GM19328 (cell line): ENCODE measurements at regions not wholly inside any gene's neighbourhood (a gene's known extent, or its start where the extent isn't known, plus 50 kb on each side); places are given as distances from the start of the nearest gene placed in this dataset.
"Not testable (repeated sequence)": the region's sequence is repeated elsewhere in the genome, so short reads cannot be mapped to it uniquely, and the experiment has no call there.

ENCODE experiments used
- ATAC-seq: cut with Tn5 transposase; IDR thresholded peaks from one replicate; pipeline ENCODE4 v1.9.1; 2021; ENCODE audit warnings: mild to moderate bottlenecking, moderate library complexity; ENCODE audit not compliant: unreplicated experiment

DNA sequence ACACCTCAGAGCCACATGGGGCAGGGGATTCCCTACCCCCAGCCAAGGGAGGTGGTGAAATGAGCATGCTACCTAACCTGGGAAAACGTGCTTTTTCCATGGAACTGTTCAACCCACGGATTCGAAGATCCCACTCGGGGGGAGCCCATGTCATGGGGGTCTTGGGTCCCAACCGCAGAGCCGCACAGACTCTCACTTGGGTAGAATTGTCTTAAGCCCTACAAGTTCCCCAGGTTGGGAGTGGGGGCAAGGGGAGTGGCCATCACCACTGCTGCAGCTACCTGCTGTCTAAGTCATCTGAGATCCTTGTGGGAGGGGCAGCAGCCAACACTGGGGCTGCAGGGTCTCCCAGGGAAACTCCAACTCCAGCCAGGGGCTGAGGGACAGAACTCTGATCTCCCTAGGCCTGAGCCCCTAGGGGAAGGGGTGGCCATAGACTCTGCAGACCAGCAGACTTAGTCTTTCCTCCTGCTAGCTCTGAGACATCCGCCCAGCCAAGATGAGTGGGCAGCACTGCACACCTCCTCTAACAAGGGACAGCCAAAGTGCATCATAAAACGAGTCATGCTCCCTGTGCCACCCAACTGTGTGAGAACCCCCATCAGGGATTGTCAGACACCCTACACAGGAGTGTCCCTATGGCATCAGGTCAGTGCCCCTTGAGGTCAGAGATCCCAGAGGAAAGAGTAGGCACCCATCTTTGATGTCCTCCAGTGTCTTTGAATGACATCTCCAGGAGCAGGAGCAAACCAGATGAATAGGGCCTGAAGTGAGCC is 610.4 kb upstream of the SLITRK6 start:
- no peak for ATAC-seq

DNA sequence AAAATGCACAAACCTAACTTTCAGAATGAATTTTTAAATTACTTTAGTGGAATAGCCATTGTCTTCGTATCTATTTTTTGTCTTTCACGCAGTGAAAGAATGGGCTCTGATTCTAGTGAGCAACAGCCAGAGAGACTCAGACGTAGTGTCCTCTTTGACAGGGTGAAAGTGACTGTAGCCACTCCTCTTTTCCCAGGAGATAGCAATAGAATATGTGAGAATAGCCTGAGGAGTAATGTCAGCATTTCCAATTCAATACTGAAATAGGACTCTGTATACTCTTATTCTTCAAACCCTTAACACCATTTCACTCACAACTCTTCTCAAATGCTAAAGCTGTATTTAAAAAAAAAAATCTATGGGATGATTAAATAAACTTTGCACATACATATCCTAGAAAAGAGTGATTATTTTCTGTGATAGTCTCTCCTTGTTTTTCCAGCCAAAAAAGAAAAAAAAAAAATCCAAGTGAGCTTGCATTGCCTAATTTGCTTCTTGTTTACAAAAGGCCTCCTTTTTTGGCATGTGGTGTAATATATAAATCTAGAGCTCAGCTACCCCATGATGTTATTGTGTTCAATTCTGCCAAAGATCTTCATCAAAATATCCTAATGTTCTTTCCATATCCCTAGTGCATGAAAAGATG is 626.1 kb upstream of the SLITRK6 start:
- no peak for ATAC-seq

DNA sequence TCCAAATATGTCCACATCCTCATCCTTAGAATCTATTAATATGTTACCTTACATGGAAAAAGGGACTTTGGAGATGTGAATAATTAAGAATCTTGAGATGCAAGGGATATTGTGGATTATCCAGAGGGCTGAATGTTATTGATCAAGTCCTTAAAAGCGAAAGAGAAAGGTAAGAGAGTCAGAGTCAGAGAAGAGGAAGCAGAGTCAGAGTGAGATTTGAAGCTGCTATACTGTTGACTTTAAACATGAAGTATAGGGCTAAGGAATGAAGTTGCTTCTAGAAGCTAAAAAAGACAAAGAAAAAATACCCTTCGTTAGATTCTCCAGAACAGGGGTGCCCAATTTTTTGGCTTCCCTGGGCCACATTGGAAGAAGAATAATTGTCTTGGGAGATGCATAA is 627.2 kb upstream of the SLITRK6 start:
- ATAC-seq: no peak

DNA sequence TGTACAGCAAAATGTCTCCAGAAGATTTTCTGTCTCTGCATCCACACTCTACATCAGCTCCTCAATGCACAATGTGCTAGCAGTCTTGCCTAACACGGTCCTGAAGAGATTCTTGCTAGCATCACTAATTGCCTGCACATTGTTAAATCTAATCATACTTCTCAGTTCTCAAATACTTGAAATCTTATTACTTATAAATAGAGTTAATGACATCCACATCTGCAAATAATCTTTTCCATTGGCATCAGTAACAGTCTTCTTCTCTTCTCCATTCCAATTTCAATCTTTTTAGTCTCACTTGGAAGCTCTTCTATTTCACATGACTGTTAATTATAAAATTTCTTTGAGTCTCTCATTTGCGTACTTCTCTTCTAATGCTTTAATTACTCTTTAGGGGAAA is 630.5 kb upstream of the SLITRK6 start:
- ATAC-seq: no peak

DNA sequence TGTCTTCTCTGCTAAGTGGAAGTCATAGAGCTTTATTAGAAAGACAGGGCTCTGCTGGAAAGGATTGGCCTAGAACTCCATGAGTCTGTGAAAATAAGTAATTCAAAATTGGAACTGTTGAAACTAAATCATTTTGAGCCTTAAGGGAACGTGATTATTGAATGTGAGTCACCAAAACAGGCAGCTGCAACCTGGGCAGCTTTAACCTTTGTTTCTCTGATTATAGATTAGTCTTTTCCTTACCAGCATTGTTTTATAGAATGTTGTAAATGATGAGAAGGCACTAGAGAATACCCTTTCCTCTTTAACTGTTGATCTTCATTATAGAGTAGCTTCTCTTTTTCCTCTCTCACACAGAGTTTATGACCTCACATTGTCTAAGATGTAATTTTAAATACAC is 638.8 kb upstream of the SLITRK6 start:
- ATAC-seq: no peak

DNA sequence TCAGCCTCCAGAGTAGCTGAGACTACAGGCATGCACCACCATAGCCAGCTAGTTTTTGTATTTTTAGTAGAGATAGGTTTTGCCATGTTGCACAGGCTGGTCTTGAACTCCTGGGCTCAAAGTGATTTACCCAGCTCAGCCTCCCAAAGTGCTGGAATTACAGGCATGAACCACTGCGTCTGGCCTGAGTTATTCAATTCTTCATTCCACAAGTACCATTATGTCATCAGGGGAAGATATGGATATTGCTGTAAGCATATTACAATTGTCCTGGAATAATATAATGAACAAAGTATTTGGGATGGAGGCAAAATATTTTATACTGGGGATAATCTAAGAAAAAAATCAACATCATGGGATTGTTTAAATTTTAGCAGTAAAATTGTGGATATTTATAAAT is 646.0 kb upstream of the SLITRK6 start:
- ATAC-seq: no peak

DNA sequence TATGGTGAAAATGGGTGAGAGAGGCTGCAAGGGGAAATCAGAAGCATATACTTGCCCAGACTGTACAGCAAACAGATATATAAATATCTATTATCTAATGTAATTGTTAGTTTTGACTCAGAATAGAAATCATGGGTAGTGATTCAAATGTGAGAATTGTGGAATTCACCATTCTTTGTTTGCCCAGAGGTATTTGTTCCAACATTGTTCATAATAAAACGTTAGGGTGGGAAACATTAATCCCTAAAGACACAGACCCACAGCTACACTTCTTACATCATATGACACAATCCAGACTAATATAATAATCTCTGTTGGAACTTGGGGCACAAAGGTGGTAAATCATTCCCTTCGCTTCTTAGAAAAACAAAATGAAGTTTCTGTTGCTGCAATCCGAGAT is 646.5 kb upstream of the SLITRK6 start:
- no peak for ATAC-seq

DNA sequence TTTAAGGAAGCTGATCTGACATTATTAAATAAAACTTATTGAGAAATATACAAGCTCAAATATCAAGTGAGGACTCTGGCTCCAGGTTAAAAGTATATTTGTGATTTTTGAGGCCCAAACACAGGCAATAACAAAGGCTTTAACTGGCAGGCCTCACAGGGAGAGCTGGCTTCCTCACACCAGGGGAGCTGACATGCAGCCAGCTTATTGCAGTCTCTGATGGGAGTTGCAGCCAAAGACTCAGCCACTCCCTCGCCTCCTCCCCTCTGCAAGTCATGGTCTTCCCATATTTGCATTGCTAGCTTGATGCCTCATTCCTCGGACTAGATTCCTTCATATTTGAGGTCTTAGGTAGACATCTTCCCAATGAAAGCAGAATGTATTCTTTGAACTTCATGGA is 647.1 kb upstream of the SLITRK6 start:
- ATAC-seq: no peak

DNA sequence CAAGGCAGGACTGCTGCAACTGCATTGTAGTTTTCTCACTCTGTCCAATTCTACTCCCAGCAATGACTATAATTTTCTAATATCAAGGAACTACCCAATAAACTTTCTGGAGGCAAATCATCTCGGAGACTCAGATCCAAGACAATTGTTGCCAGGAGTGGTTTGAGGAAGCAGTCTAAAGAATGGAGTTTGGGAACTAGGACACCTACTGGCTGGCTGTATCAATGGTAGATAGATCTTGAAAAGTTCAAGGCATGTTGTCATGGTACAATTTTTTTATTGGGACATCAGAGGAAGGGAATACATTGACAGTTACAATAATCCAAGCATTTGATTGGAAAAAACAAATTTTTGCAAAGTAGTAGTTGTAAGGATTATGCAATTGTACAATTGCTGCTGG is 648.3 kb upstream of the SLITRK6 start:
- ATAC-seq: no peak

DNA sequence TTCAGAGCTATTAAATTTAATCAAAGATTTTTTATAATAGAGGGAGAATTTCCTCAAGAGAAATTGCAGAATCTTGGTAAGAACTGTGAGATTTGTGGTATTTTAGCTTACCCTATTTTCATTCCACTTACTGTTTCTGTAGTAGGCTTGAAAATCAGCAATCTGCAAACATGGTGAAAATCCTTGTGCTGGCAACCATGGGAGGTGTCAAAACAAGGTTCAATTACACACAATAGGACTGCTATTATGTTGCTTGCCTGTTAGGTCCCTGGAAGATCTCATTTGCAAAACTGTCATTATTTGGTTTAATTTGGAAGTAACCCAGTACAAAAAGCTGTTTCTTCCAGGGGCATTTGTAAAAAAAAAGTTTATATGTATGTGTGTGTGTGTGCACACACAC is 662.8 kb upstream of the SLITRK6 start:
- no peak for ATAC-seq

DNA sequence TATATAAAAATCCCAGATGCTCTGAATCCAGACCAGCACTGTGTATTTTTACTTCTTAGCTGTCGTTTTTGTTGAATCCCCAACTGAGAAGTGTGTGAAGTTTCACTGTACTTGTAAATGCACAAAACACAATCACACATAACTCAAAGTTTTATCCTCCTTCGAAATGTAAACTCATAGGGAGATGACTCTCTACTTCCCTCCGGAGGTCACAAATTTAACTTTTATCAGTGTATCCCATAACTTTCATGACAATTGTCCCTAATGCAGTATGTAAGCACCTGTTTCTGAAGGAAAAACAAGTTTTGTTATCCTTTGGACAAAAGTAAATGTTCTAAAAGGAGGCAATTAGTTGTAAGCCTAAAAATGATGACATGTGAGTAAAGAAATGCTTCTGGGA is 665.0 kb upstream of the SLITRK6 start:
- no peak for ATAC-seq

DNA sequence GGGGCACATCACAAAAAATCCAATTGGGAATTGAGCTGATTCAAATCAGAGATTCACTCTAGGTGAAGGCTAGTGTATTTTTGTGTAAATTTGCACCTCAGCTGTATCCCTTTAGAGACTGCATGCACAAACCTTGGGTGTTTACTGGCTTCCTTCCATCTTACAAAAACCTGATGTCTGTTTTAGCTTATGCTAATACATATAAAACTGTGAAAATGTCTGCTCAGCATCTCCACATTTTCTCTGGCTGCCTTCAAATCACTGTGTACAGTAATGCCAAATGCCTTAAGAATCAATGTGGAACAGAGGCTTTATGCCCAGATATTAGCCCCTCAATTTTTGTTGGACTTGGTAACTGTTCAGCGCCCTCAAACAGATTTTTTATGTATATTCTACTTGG is 675.8 kb upstream of the SLITRK6 start:
- no peak for ATAC-seq

DNA sequence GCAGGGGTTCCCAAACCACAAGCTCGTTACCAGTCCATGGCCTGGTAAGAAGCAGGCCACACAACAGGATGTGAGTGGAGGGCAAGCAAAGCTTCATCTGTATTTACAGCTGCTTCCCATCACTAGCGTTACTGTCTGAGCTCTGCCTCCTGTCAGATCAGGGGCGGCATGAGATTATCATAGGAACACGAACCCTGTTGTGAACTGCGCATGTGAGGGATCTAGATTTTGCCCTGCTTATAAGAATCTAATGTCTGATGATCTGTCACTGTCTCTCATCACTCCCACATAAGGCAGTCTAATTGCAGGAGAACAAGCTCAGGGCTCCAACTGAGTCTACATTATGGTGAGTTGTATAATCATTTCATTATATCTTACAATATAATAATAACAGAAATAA is 677.4 kb upstream of the SLITRK6 start:
- no peak for ATAC-seq

DNA sequence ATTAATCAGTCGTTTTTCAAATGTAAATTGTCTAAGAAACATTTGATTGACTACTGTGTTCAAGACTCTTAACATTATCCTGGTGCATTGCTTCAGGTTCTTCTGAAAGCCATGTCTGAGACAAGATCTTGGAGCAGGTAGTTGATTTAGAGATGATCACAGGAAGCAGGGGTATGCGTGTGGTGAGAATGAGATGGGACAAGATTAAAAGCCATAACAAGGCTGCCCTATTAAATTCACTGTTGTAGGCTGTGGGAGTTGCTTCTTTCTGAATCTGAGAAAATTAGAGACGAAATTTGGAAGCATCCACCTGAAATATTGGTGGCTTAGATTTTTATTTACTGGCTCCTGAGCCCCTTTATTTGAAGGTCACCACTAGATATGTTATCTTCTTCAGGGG is 687.4 kb upstream of the SLITRK6 start:
- no peak for ATAC-seq

DNA sequence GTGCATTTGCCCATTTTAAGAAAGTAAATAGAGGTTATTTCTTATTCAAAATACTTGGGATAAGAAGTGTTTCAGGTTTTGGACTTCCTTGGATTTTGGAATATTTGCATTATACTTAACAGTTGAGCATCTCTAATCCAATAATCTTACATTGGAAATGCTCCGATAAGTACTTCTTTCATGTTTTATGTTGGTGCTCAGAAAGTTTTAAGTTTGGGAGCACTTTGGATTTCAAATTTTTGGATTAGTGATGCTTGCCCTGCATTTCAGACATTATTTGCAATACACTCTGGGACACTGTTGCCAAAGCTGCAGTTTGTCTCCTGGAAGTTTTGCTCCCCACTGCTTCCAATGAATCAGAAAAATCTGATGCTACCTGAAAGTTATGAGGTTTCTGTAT is 691.9 kb upstream of the SLITRK6 start:
- no peak for ATAC-seq

DNA sequence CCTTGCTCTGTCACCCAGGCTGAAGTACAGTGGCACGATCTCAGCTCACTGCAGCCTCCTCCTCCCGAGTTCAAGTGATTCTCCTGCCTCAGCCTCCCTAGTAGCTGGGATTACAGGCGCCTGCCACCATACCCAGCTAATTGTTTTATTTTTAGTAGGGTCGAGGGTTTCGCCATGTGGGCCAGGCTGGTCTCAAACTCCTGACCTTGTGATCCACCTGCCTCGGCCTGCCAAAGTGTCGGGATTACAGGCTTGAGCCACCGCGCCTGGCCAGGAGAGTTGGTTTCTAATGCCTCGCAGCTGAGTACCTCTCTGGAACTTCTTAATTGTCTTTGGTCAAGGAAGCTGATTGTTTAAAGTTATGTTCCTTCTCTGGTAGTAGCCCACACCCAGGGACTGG is 702.7 kb upstream of the SLITRK6 start:
- not testable (repeated sequence) for ATAC-seq

DNA sequence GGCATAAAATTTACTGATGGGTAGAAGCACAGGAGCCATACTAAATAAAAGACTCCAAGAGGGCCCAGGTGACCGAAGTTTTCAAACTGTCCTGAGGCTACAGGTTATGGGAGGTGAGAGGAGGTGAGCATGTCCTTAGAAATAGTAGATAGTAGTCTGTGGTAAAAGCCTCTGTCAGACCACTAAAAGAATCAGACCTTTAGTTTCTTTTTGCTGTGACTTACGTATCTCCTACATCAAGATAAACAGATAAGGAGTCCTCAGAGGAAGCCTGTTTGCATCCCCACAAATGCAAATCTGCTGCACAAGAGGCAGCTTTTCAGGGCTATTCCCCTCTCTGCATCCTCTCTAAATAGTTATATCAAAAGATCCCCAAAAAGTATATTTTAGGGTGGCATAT is 711.6 kb upstream of the SLITRK6 start:
- ATAC-seq: no peak

DNA sequence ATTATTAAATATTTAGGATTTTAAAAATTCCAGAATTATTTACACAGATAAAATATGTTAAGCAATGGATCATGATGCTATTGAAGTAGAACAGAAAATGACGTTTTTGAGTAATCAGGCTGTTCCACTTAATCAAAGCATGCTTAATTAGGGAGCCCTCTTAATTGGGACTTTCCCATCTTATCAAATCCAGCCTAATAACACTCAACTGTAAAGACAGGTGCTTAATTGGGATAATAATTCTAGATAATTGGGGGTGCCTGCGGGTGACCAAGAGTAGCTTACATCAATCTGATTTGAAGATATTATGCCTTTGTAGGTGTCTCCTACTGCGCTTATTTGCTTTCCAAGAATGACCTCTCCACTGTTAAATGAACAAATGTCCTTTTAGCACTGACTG is 742.2 kb upstream of the SLITRK6 start:
- ATAC-seq: no peak

DNA sequence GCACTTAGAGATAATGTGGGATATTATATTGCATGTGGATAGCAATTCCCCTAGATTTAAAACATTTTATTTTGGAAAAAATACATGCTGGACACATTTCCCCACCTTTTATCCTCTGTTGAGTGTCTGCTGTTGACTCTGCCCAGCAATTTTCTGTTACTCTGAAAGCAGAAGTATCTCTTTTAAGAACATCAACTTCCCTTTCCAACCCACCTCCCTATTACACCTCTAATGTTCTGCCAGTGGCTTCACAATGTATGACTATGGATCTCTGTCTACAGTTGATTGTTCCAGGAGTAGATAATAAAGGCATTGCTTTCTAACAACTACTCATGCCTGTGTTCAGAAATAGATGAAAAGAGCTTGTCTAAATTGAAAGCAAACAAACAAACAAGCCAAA is 754.8 kb upstream of the SLITRK6 start:
- no peak for ATAC-seq

DNA sequence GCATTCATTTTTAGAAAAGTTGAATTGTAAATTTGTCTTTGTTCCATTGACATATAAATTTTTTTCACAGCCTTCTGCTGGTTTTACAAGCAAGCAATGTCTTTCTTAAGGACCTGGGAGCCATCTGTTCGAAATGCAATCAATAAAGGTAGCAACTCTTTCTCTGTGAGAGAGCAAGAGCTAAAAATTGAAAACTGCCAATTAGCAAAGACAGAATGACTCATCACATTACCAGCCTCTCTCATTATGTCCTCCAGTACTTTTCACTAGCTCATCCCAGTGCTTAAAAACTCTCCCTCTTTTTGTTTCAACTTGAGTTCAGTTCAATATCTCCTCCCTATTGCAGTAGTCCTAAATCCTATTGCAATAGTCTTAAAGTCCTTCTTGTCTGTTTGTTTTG is 760.7 kb upstream of the SLITRK6 start:
- ATAC-seq: no peak

DNA sequence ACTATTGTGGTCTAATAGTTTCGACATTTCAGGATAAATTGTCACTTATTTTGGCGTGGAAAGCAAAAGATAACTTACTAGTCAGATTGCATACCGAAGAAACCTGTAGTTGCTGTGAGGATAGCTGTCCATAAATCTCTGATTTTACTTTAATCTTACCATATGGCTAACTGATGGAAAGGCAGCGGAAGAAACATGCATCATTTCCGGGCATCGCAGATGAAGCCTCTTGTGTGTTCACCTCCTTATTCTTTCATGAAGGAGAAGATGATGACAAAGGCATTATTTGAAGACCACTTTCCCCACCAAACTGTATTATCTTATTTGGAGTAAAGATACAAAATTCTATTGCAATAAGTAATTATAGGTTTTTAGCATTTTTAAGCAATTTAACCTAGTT is 763.6 kb upstream of the SLITRK6 start:
- no peak for ATAC-seq

DNA sequence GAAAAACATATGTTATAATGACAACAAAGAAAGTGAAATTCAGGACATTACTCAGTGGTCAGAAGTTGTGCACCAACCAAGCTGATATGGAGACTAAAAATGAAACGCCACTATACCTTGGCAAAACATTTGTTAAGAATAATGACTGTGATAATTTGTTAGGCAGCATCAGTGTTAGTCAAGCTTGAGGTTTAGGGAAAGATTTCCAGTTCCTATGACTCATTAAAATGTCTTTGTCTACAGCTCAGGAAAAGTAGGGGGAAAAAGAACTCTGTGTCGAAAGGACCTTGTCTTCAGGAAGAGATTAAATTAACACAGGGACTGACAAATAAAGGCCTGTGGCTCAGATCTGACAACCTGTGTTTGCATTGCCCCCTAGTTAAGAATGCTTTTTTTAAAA is 764.1 kb upstream of the SLITRK6 start:
- ATAC-seq: no peak

DNA sequence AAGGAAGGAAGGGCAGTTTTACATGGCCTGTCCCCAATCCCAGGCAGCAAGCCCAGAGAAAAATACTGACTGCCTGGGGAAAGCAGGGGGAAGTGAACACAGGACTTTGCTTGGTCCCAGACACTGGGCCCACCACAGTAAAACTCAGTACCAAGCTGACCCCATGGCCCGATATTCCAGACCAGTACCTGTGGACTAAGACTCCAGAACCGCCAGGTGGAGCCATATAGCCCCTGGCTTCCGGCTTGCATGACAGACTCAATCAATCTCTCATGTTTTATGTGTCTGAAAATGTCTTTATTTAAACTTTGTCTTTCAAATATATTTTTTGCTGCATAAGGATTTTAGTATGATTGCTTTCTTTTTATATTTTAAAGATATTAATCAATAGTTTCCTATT is 767.9 kb upstream of the SLITRK6 start:
- no peak for ATAC-seq
